NCI-H526 (cell line): ENCODE measurements at regions not wholly inside any gene's neighbourhood (a gene's known extent, or its start where the extent isn't known, plus 50 kb on each side); places are given as distances from the start of the nearest gene placed in this dataset.

Source experiments
- DNase-seq, 2 experiments: peaks; one replicate each; lab custom pipeline; 2025; lab: John Stamatoyannopoulos, UW

- DNase-seq: no peak
Measured at GRCh38 chr6:168774381-168774780, 333.4 kb downstream of the SMOC2 start.

GRCh38 chr6:168773788-168774187 is 332.8 kb downstream of the SMOC2 start:
- DNase-seq: no peak

- DNase-seq: no peak
Measured at GRCh38 chr6:168765752-168766151, 324.8 kb downstream of the SMOC2 start.

GRCh38 chr6:168756009-168756634 is 315.1 kb downstream of the SMOC2 start:
- DNase-seq: no peak

- no peak for DNase-seq
Measured at GRCh38 chr6:168746643-168747042, 305.7 kb downstream of the SMOC2 start.

- DNase-seq: no peak
Measured at GRCh38 chr6:168746013-168746412, 305.0 kb downstream of the SMOC2 start.

- no peak for DNase-seq
Measured at GRCh38 chr6:168744861-168745260, 303.9 kb downstream of the SMOC2 start.

- DNase-seq: no peak
Measured at GRCh38 chr6:168741942-168742782, 301.2 kb downstream of the SMOC2 start.

GRCh38 chr6:168741305-168741704 is 300.3 kb downstream of the SMOC2 start:
- DNase-seq: no peak

- DNase-seq: no peak
Measured at GRCh38 chr6:168739381-168739780, 298.4 kb downstream of the SMOC2 start.

GRCh38 chr6:168737481-168737880 is 296.5 kb downstream of the SMOC2 start:
- DNase-seq: peak in 1 of 2 experiments; percentile 2

GRCh38 chr6:168737014-168737413 is 296.0 kb downstream of the SMOC2 start:
- peak; percentile 4 to 46 for DNase-seq

- DNase-seq: no peak
Measured at GRCh38 chr6:168736039-168736438, 295.1 kb downstream of the SMOC2 start.

- no peak for DNase-seq
Measured at GRCh38 chr6:168735268-168735949, 294.4 kb downstream of the SMOC2 start.

- no peak for DNase-seq
Measured at GRCh38 chr6:168734523-168734922, 293.5 kb downstream of the SMOC2 start.

GRCh38 chr6:168732676-168733075 is 291.7 kb downstream of the SMOC2 start:
- no peak for DNase-seq

- DNase-seq: no peak
Measured at GRCh38 chr6:168730931-168731716, 290.1 kb downstream of the SMOC2 start.

GRCh38 chr6:168728056-168728455 is 287.1 kb downstream of the SMOC2 start:
- no peak for DNase-seq

- DNase-seq: no peak
Measured at GRCh38 chr6:168726312-168726856, 285.4 kb downstream of the SMOC2 start.

- no peak for DNase-seq
Measured at GRCh38 chr6:168725802-168726201, 284.8 kb downstream of the SMOC2 start.

GRCh38 chr6:168724669-168725570 is 283.9 kb downstream of the SMOC2 start:
- no peak for DNase-seq
